Osteocyte (in vitro differentiated cells): ENCODE measurements at regions not wholly inside any gene's neighbourhood (a gene's known extent, or its start where the extent isn't known, plus 50 kb on each side); places are given as distances from the start of the nearest gene placed in this dataset.

Source experiments
- DNase-seq: peaks from one replicate; pipeline ENCODE4 v3.0.0; 2021; ENCODE audit warnings: mixed read lengths; ENCODE audit not compliant: unreplicated experiment; ENCODE audit errors: extremely low spot score
- H3K27ac Mint-ChIP-seq: one replicate; pipeline ENCODE4 v1.8.0; 2021; ENCODE audit warnings: mild to moderate bottlenecking, mixed read lengths; ENCODE audit not compliant: unreplicated experiment
- H3K27me3 Mint-ChIP-seq: one replicate; pipeline ENCODE4 v1.8.0; 2021; ENCODE audit warnings: mixed read lengths; ENCODE audit not compliant: unreplicated experiment
- H3K36me3 Mint-ChIP-seq: one replicate; pipeline ENCODE4 v1.8.0; 2021; ENCODE audit warnings: mixed read lengths; ENCODE audit not compliant: unreplicated experiment
- H3K4me1 Mint-ChIP-seq: one replicate; pipeline ENCODE4 v1.8.0; 2021; ENCODE audit warnings: mixed read lengths; ENCODE audit not compliant: unreplicated experiment
- H3K4me3 Mint-ChIP-seq: one replicate; pipeline ENCODE4 v1.8.0; 2021; ENCODE audit warnings: mild to moderate bottlenecking, moderate library complexity, mixed read lengths; ENCODE audit not compliant: unreplicated experiment
- H3K9me3 Mint-ChIP-seq: one replicate; pipeline ENCODE4 v1.8.0; 2021; ENCODE audit warnings: mixed read lengths; ENCODE audit not compliant: unreplicated experiment
- CTCF ChIP-seq: fragments of 200-600 bp; sonication (generic); IDR thresholded peaks from 2 replicates; pipeline ENCODE4 v1.5.0; 2021; ENCODE audit warnings: antibody characterized with exemption, mild to moderate bottlenecking, moderate library complexity

GRCh38 chr6:19181211-19181610, 656.0 kb upstream of the ID4 start:
- no peak for TF ChIP-seq CTCF
- no peaks in the 10 kb centered on the region for H3K4me1 Mint-ChIP-seq
- peaks cover 25% of the 10 kb centered on the region for H3K9me3 Mint-ChIP-seq
- H3K36me3 Mint-ChIP-seq = peaks cover 3% of the 10 kb centered on the region
- H3K27ac Mint-ChIP-seq = no peak overlapping the region
- DNase-seq = no peak
- no peak overlapping the region for H3K4me3 Mint-ChIP-seq
- no peaks in the 10 kb centered on the region for H3K27me3 Mint-ChIP-seq

- no peak for DNase-seq
- no peaks in the 10 kb centered on the region for H3K4me1 Mint-ChIP-seq
- TF ChIP-seq CTCF = no peak
- H3K4me3 Mint-ChIP-seq = no peak overlapping the region
- peaks cover 4% of the 10 kb centered on the region for H3K9me3 Mint-ChIP-seq
- no peaks in the 10 kb centered on the region for H3K36me3 Mint-ChIP-seq
- H3K27ac Mint-ChIP-seq = no peak overlapping the region
- H3K27me3 Mint-ChIP-seq = no peaks in the 10 kb centered on the region
Observed at GRCh38 chr6:19193624-19194023, 643.5 kb upstream of the ID4 start.

- DNase-seq = no peak
- Mint-ChIP-seq H3K4me3 (no peak overlapping the region), H3K36me3 (peaks cover 4% of the 10 kb centered on the region), H3K27me3 (no peaks in the 10 kb centered on the region), H3K27ac (no peak overlapping the region), H3K9me3 (peaks cover 40% of the 10 kb centered on the region), H3K4me1 (peaks cover 4% of the 10 kb centered on the region)
- TF ChIP-seq CTCF = no peak
Observed at GRCh38 chr6:19204445-19204844, 632.7 kb upstream of the ID4 start.

- Mint-ChIP-seq H3K27me3 (no peaks in the 10 kb centered on the region), H3K27ac (no peak overlapping the region), H3K4me1 (peaks cover 4% of the 10 kb centered on the region), H3K36me3 (peaks cover 4% of the 10 kb centered on the region), H3K9me3 (peaks cover 43% of the 10 kb centered on the region), H3K4me3 (no peak overlapping the region)
- TF ChIP-seq CTCF = no peak
- no peak for DNase-seq
Observed at GRCh38 chr6:19205076-19205475, 632.1 kb upstream of the ID4 start.

GRCh38 chr6:19209202-19209601, 628.0 kb upstream of the ID4 start:
- Mint-ChIP-seq H3K4me3 (no peak overlapping the region), H3K4me1 (peaks cover 4% of the 10 kb centered on the region), H3K27ac (peak overlapping the region; percentile 48), H3K36me3 (peaks cover 4% of the 10 kb centered on the region), H3K9me3 (peaks cover 30% of the 10 kb centered on the region), H3K27me3 (no peaks in the 10 kb centered on the region)
- no peak for DNase-seq
- TF ChIP-seq CTCF = no peak
